Ishikawa (cell line): ENCODE measurements at regions not wholly inside any gene's neighbourhood (a gene's known extent, or its start where the extent isn't known, plus 50 kb on each side); places are given as distances from the start of the nearest gene placed in this dataset.

Experiments used
- CEBPB ChIP-seq: IDR thresholded peaks from 2 replicates; pipeline ENCODE4 v1.6.1; 2012
- CREB1 ChIP-seq: IDR thresholded peaks from 2 replicates; pipeline ENCODE4 v1.6.1; 2012; ENCODE audit warnings: low read depth
- EGR1 ChIP-seq: IDR thresholded peaks from 2 replicates; pipeline ENCODE4 v1.6.1; 2012
- EP300 ChIP-seq: IDR thresholded peaks from 2 replicates; pipeline ENCODE4 v1.6.1; 2012; ENCODE audit warnings: borderline replicate concordance
- FOXM1 ChIP-seq: IDR thresholded peaks from 2 replicates; pipeline ENCODE4 v1.6.1; 2012; ENCODE audit warnings: low read depth, borderline replicate concordance
- NFIC ChIP-seq: IDR thresholded peaks from 2 replicates; pipeline ENCODE4 v1.6.1; 2012
- RAD21 ChIP-seq: IDR thresholded peaks from 2 replicates; pipeline ENCODE4 v1.6.1; 2012; ENCODE audit warnings: low read depth
- TAF1 ChIP-seq: IDR thresholded peaks from 2 replicates; pipeline ENCODE4 v1.6.1; 2012; ENCODE audit warnings: low read depth, mild to moderate bottlenecking
- TCF12 ChIP-seq: IDR thresholded peaks from 2 replicates; pipeline ENCODE4 v1.6.1; 2012; ENCODE audit warnings: low read depth
- TEAD4 ChIP-seq: IDR thresholded peaks from 2 replicates; pipeline ENCODE4 v1.6.1; 2012
- USF1 ChIP-seq: IDR thresholded peaks from 2 replicates; pipeline ENCODE4 v1.6.1; 2012
- YY1 ChIP-seq: IDR thresholded peaks from 2 replicates; pipeline ENCODE4 v1.6.1; 2012; ENCODE audit warnings: low read depth
- ZBTB7A ChIP-seq: IDR thresholded peaks from 2 replicates; pipeline ENCODE4 v1.6.1; 2012; ENCODE audit warnings: low read depth
- TF ChIP-seq, protein P1 (sequence below): IDR thresholded peaks from 2 replicates; pipeline ENCODE4 v1.6.1; 2012; ENCODE audit warnings: low read depth, mild to moderate bottlenecking
- TF ChIP-seq, protein P2 (sequence below): IDR thresholded peaks from 2 replicates; pipeline ENCODE4 v1.6.1; 2012

- TF ChIP-seq, protein P1, sequence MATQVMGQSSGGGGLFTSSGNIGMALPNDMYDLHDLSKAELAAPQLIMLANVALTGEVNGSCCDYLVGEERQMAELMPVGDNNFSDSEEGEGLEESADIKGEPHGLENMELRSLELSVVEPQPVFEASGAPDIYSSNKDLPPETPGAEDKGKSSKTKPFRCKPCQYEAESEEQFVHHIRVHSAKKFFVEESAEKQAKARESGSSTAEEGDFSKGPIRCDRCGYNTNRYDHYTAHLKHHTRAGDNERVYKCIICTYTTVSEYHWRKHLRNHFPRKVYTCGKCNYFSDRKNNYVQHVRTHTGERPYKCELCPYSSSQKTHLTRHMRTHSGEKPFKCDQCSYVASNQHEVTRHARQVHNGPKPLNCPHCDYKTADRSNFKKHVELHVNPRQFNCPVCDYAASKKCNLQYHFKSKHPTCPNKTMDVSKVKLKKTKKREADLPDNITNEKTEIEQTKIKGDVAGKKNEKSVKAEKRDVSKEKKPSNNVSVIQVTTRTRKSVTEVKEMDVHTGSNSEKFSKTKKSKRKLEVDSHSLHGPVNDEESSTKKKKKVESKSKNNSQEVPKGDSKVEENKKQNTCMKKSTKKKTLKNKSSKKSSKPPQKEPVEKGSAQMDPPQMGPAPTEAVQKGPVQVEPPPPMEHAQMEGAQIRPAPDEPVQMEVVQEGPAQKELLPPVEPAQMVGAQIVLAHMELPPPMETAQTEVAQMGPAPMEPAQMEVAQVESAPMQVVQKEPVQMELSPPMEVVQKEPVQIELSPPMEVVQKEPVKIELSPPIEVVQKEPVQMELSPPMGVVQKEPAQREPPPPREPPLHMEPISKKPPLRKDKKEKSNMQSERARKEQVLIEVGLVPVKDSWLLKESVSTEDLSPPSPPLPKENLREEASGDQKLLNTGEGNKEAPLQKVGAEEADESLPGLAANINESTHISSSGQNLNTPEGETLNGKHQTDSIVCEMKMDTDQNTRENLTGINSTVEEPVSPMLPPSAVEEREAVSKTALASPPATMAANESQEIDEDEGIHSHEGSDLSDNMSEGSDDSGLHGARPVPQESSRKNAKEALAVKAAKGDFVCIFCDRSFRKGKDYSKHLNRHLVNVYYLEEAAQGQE: no peak
- TF ChIP-seq RAD21 (peak; percentile 6; the same call in 1 of the 2 replicates), USF1 (peak; percentile 97), NFIC (peak; percentile 82), FOXM1 (peak; percentile 73), CREB1 (no peak), EGR1 (no peak; the same call in 1 of the 2 replicates), YY1 (no peak; the same call in 1 of the 2 replicates), EP300 (peak; percentile 85; the same call in 1 of the 2 replicates), TEAD4 (peak; percentile 73), TAF1 (peak; percentile 59), ZBTB7A (no peak), TCF12 (peak; percentile 90), CEBPB (no peak)
- TF ChIP-seq, protein P2, sequence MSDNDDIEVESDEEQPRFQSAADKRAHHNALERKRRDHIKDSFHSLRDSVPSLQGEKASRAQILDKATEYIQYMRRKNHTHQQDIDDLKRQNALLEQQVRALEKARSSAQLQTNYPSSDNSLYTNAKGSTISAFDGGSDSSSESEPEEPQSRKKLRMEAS: peak; percentile 95
Measured at GRCh38 chr4:123547216-123548165, 150.9 kb downstream of the SPRY1 start.

GRCh38 chr4:123553279-123553678, 156.7 kb downstream of the SPRY1 start:
- TF ChIP-seq CREB1: no peak
- no peak for TF ChIP-seq YY1
- TF ChIP-seq, protein P1: no peak
- TF ChIP-seq, protein P2: no peak
- no peak for TF ChIP-seq ZBTB7A
- no peak for TF ChIP-seq CEBPB
- no peak for TF ChIP-seq TEAD4
- TF ChIP-seq NFIC: no peak
- no peak for TF ChIP-seq USF1
- TF ChIP-seq TCF12: no peak
- no peak for TF ChIP-seq RAD21
- TF ChIP-seq FOXM1: no peak
- no peak for TF ChIP-seq TAF1
- no peak for TF ChIP-seq EP300
- TF ChIP-seq EGR1: no peak

DNA sequence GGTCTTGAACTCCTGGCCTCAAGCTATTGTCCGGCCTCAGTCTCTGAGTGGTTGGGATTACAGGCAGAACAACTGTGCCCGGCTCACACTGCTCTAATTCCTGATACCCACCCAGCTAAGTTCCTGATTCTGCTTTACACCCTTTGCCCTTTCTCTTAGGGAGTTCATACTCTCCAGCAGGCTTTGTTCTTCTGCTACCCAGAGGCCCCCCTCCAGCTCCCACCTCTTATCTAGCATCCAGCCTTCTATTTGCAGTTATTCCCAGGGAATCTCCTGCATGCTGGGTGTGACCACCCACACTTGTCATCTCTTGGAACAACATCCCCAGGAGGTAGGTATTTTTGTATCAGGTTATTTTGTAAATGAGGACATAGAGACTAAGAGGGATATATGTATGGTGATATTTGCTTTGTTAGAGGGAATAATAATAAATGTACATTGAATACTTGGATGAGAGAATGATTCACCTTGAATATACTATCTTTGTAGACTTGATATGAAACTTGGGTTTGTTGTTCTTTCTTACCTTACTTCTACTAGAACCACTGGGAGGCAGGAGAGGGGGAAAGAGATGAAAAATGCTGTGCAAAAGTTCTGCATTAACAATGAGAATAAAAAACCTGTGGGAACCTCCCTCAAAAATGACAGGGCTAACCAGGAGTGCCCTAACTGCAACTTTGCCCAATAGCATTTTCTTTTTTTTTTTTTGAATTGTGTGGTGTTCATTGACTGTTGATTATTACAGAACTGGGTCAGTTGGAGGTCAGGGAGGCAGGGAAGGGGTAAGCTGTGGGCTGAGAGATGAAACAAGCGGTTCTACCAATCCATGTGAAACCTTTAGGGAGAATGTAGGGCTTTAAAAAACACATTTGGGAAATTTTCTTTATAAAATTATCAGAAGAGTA, 157.4 kb downstream of the SPRY1 start:
- TF ChIP-seq YY1 (no peak), TAF1 (no peak), FOXM1 (0 out of 2 replicates have a peak, but pooled peaks have one; percentile 31)

DNA sequence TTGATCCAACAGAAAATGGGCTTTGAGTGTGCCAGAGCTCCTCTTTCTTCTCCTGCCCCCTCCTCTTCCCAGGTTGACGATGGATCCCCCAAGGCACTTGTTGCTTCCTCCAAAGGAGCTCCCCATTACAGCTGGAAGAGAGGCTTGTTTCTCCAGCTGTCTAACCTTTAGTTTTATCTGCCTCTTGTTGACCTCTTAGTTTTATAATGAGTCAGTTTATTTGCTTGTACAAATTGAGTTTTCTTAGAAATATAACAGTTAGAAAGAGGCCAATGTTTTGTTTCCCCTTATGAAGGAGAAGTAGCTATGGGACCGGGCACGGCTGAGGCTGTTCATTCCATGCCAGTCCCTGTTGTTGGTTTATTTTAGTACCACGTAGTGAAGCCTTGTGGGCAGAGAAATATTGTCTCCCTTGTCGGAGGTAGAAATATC, 158.2 kb downstream of the SPRY1 start:
- no peak for TF ChIP-seq FOXM1
- TF ChIP-seq, protein P2: no peak
